ENCODE measurements at regions not wholly inside any gene's neighbourhood (a gene's known extent, or its start where the extent isn't known, plus 50 kb on each side); places are given as distances from the start of the nearest gene placed in this dataset.

- peak; percentile 50; the same call in 2 of the 3 replicates for ATAC-seq
- no peak for TF ChIP-seq CSRNP3 (CRISPR knock-in tag; IDR thresholded peaks at IDR 0.05)
- TF ChIP-seq ARNTL (CRISPR knock-in tag; IDR thresholded peaks at IDR 0.05; ENCODE audit: borderline replicate concordance, low read depth): no peak
- TF ChIP-seq OSR1 (CRISPR knock-in tag; IDR thresholded peaks at IDR 0.05): no peak
- no peak for TF ChIP-seq ZNF70 (CRISPR knock-in tag; IDR thresholded peaks at IDR 0.05)
- TF ChIP-seq CREB5 (CRISPR knock-in tag; IDR thresholded peaks at IDR 0.05; ENCODE audit: low read depth): no peak
- no peak for TF ChIP-seq PPARA (CRISPR knock-in tag; IDR thresholded peaks at IDR 0.05; ENCODE audit: borderline replicate concordance)
- no peak for TF ChIP-seq ZFP30 (CRISPR knock-in tag; IDR thresholded peaks at IDR 0.05)
- TF ChIP-seq ESRRG (CRISPR knock-in tag; IDR thresholded peaks at IDR 0.05): no peak
- no peak for TF ChIP-seq ZFP3 (CRISPR knock-in tag; IDR thresholded peaks at IDR 0.05)
- TF ChIP-seq SNAI2 (CRISPR knock-in tag; IDR thresholded peaks at IDR 0.05): no peak
- no peak for TF ChIP-seq GLIS3 (CRISPR knock-in tag; IDR thresholded peaks at IDR 0.05)
- no peak for TF ChIP-seq BACH2 (CRISPR knock-in tag; IDR thresholded peaks at IDR 0.05; ENCODE audit: borderline replicate concordance)
- no peak for TF ChIP-seq TOX (CRISPR knock-in tag; IDR thresholded peaks at IDR 0.05; ENCODE audit: borderline replicate concordance)
- TF ChIP-seq TCF4 (CRISPR knock-in tag; IDR thresholded peaks at IDR 0.05; ENCODE audit: borderline replicate concordance): no peak
- no peak for TF ChIP-seq ISL1 (CRISPR knock-in tag; IDR thresholded peaks at IDR 0.05)
- TF ChIP-seq PATZ1 (CRISPR knock-in tag; IDR thresholded peaks at IDR 0.05; ENCODE audit: borderline replicate concordance): no peak
- no peak for TF ChIP-seq POU6F1 (CRISPR knock-in tag; IDR thresholded peaks at IDR 0.05; ENCODE audit: borderline replicate concordance, low read depth)
- no peak for TF ChIP-seq ZNF8 (CRISPR knock-in tag; IDR thresholded peaks at IDR 0.05)
- no peak for TF ChIP-seq ZNF565 (CRISPR knock-in tag; conservative IDR thresholded peaks at IDR 0.05; ENCODE audit: low read depth)
- no peak for TF ChIP-seq TSHZ2 (CRISPR knock-in tag; IDR thresholded peaks at IDR 0.05)
Observed at GRCh38 chr4:129240816-129241215, 144.9 kb downstream of the C4orf33 start.

GRCh38 chr4:129246145-129246544 lies 150.2 kb downstream of the C4orf33 start:
- ATAC-seq: no peak
- TF ChIP-seq SNAI2 (CRISPR knock-in tag; IDR thresholded peaks at IDR 0.05): no peak
- no peak for TF ChIP-seq ARNTL (CRISPR knock-in tag; IDR thresholded peaks at IDR 0.05; ENCODE audit: borderline replicate concordance, low read depth)
- no peak for TF ChIP-seq ISL1 (CRISPR knock-in tag; IDR thresholded peaks at IDR 0.05)
- no peak for TF ChIP-seq ZNF565 (CRISPR knock-in tag; conservative IDR thresholded peaks at IDR 0.05; ENCODE audit: low read depth)
- no peak for TF ChIP-seq TSHZ2 (CRISPR knock-in tag; IDR thresholded peaks at IDR 0.05)
- no peak for TF ChIP-seq ZNF8 (CRISPR knock-in tag; IDR thresholded peaks at IDR 0.05)
- no peak for TF ChIP-seq ZC3H10 (CRISPR knock-in tag; IDR thresholded peaks at IDR 0.05)
- TF ChIP-seq BACH2 (CRISPR knock-in tag; IDR thresholded peaks at IDR 0.05; ENCODE audit: borderline replicate concordance): no peak
- TF ChIP-seq TCF4 (CRISPR knock-in tag; IDR thresholded peaks at IDR 0.05; ENCODE audit: borderline replicate concordance): no peak
- TF ChIP-seq PPARA (CRISPR knock-in tag; IDR thresholded peaks at IDR 0.05; ENCODE audit: borderline replicate concordance): no peak
- TF ChIP-seq ZNF70 (CRISPR knock-in tag; IDR thresholded peaks at IDR 0.05): no peak
- TF ChIP-seq CREB5 (CRISPR knock-in tag; IDR thresholded peaks at IDR 0.05; ENCODE audit: low read depth): no peak
- no peak for TF ChIP-seq CSRNP3 (CRISPR knock-in tag; IDR thresholded peaks at IDR 0.05)
- no peak for TF ChIP-seq POU6F1 (CRISPR knock-in tag; IDR thresholded peaks at IDR 0.05; ENCODE audit: borderline replicate concordance, low read depth)
